ENCODE measurements at regions not wholly inside any gene's neighbourhood (a gene's known extent, or its start where the extent isn't known, plus 50 kb on each side); places are given as distances from the start of the nearest gene placed in this dataset.

GRCh38 chr13:76697288-76697687 lies 188.9 kb downstream of the KCTD12 start:
- no peak for TF ChIP-seq EZH2 (IDR thresholded peaks at IDR 0.05)
- no peak for TF ChIP-seq POLR2AphosphoS5 (IDR thresholded peaks at IDR 0.05; ENCODE audit: borderline replicate concordance, low read depth, low read length)
- no peak for TF ChIP-seq FOXP2 (optimal IDR thresholded peaks at IDR 0.05; ENCODE audit: control extremely low read depth, extremely low read length, insufficient read depth)
